ENCODE measurements at regions not wholly inside any gene's neighbourhood (a gene's known extent, or its start where the extent isn't known, plus 50 kb on each side); places are given as distances from the start of the nearest gene placed in this dataset.
"Not testable (repeated sequence)": the region's sequence is repeated elsewhere in the genome, so short reads cannot be mapped to it uniquely, and the experiment has no call there.

DNA sequence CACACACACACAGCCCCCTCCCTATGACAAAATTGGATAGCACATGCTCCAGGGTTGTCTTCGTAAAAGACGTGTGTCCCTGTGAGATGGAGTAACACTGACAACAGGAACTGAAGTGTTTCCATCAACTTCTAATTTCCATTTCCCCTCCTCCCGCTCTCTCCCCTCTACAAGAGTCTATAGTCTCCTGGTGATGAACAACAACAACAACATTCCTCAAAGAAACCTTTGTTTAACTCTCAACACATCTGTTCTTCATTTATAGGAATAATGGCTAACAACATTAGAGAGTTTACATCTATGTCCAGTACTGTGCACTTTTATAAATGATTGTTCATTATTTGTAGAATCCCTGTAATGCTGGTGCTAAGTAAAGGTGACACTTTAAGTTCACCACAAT lies 205.8 kb upstream of the SSTR4 start:
- Histone ChIP-seq H3K4me2 (ENCODE audit: low read length) (no peak overlapping the region), H3K4me3 (ENCODE audit: low read depth, low read length) (no peak overlapping the region), H3K27ac (no peak overlapping the region)

GRCh38 chr20:22830138-22830537 lies 205.0 kb upstream of the SSTR4 start:
- no peak overlapping the region for H3K4me2 ChIP-seq (ENCODE audit: low read length)
- H3K4me1 ChIP-seq = no peaks in the 10 kb centered on the region
- no peak overlapping the region for H3K4me3 ChIP-seq (ENCODE audit: low read depth, low read length)
- H3K79me2 ChIP-seq = no peaks in the 10 kb centered on the region
- H3K9ac ChIP-seq = no peak overlapping the region
- H3K27ac ChIP-seq = no peak overlapping the region
- no peaks in the 10 kb centered on the region for H3K36me3 ChIP-seq (ENCODE audit: control insufficient read depth, insufficient read depth, low read length)
- TF ChIP-seq, protein P1, sequence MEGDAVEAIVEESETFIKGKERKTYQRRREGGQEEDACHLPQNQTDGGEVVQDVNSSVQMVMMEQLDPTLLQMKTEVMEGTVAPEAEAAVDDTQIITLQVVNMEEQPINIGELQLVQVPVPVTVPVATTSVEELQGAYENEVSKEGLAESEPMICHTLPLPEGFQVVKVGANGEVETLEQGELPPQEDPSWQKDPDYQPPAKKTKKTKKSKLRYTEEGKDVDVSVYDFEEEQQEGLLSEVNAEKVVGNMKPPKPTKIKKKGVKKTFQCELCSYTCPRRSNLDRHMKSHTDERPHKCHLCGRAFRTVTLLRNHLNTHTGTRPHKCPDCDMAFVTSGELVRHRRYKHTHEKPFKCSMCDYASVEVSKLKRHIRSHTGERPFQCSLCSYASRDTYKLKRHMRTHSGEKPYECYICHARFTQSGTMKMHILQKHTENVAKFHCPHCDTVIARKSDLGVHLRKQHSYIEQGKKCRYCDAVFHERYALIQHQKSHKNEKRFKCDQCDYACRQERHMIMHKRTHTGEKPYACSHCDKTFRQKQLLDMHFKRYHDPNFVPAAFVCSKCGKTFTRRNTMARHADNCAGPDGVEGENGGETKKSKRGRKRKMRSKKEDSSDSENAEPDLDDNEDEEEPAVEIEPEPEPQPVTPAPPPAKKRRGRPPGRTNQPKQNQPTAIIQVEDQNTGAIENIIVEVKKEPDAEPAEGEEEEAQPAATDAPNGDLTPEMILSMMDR (IDR thresholded peaks at IDR 0.05) = no peak
- H3K9me3 ChIP-seq (ENCODE audit: control insufficient read depth, low read length) = no peaks in the 10 kb centered on the region
- no peaks in the 10 kb centered on the region for H3K27me3 ChIP-seq (ENCODE audit: control insufficient read depth, insufficient read depth, low read length)
- no peak overlapping the region for H2AFZ ChIP-seq

More for the DNA sequence above, 205.8 kb upstream of the SSTR4 start:
- H3K79me2 ChIP-seq = no peaks in the 10 kb centered on the region
- no peaks in the 10 kb centered on the region for H3K36me3 ChIP-seq (ENCODE audit: control insufficient read depth, insufficient read depth, low read length)
- H3K27me3 ChIP-seq (ENCODE audit: control insufficient read depth, insufficient read depth, low read length) = no peaks in the 10 kb centered on the region
- no peak overlapping the region for H3K9ac ChIP-seq
- no peaks in the 10 kb centered on the region for H3K4me1 ChIP-seq
- TF ChIP-seq, protein P1 (IDR thresholded peaks at IDR 0.05) = no peak
- H3K9me3 ChIP-seq (ENCODE audit: control insufficient read depth, low read length) = no peaks in the 10 kb centered on the region
- no peak overlapping the region for H2AFZ ChIP-seq

DNA sequence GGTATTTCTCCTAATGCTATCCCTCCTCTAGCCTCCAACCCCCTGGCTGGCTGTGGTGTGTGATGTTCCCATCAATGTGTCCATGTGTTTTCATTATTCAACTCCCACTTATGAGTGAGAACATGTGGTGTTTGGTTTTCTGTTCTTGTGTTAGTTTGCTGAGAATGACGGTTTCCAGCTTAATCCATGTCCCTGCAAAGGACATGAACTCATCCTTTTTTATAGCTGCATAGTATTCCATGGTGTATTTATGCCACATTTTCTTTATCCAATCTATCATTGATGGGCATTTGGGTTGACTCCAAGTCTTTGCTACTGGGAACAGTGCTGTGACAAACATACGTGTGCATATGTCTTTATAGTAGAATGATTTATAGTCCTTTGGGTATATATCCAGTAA lies 204.4 kb upstream of the SSTR4 start:
- not testable (repeated sequence) for H3K79me2 ChIP-seq; H3K4me2 ChIP-seq (ENCODE audit: low read length); H3K9me3 ChIP-seq (ENCODE audit: control insufficient read depth, low read length); H3K27me3 ChIP-seq (ENCODE audit: control insufficient read depth, insufficient read depth, low read length); H3K27ac ChIP-seq; H3K9ac ChIP-seq; H3K4me3 ChIP-seq (ENCODE audit: low read depth, low read length); H2AFZ ChIP-seq; H3K4me1 ChIP-seq; H3K36me3 ChIP-seq (ENCODE audit: control insufficient read depth, insufficient read depth, low read length)

DNA sequence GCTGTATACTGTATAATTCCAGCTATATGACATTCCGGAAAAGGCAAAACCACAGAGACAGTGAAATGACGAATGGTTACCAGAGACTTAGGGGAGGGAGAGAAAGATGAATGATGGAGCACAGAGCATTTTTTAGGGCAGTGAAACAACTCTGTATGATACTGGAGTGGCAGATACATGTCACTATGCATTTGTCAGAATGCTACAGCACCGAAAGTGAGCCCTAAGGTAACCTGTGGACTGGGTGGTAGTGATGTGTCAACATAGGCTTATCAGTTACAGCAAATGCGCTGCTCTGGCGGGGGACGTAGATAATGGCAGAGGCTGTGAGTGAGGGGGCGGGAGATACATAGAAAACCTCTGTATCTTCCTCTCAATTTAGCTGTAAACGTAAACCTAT lies 201.3 kb upstream of the SSTR4 start:
- TF ChIP-seq, protein P1 (IDR thresholded peaks at IDR 0.05) = no peak
- Histone ChIP-seq H3K36me3 (ENCODE audit: control insufficient read depth, insufficient read depth, low read length) (no peaks in the 10 kb centered on the region), H3K27me3 (ENCODE audit: control insufficient read depth, insufficient read depth, low read length) (no peaks in the 10 kb centered on the region)

DNA sequence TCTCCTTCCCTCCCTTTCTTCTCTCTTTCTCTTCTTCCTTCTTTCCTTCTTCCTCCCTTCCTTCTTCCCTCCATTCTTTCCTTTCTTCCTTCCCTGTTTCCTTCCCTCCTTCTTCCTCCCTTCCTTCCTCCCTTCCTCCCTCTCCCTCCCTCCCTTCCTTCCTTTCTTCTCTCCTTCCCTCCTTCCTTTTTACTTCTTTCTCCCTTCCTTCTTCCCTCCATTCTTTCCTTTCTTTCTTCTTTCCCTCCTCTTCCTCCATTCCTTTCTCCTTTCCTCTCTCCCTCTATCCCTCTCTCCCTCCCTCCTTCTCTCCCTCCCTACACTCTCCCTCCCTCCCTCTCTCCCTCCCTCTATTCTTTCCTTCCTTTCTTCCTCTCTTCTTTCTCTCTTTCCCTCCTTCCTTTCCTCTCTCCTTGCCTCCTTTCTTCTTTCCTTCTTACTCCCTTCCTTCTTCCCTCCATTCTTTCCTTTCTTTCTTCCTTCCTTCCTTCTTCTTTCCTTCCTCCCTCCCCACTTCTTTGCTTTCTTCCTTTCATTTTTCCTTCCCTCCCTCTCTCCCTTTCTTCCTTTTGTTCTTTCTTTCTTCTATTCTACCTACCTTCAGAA lies 200.4 kb upstream of the SSTR4 start:
- Histone ChIP-seq H3K27ac (no peak overlapping the region), H3K79me2 (no peaks in the 10 kb centered on the region), H3K4me3 (ENCODE audit: low read depth, low read length) (no peak overlapping the region), H3K9me3 (ENCODE audit: control insufficient read depth, low read length) (no peaks in the 10 kb centered on the region), H3K4me2 (ENCODE audit: low read length) (no peak overlapping the region), H3K36me3 (ENCODE audit: control insufficient read depth, insufficient read depth, low read length) (no peaks in the 10 kb centered on the region), H2AFZ (no peak overlapping the region), H3K27me3 (ENCODE audit: control insufficient read depth, insufficient read depth, low read length) (no peaks in the 10 kb centered on the region), H3K4me1 (no peaks in the 10 kb centered on the region), H3K9ac (no peak overlapping the region)
- TF ChIP-seq, protein P1 (IDR thresholded peaks at IDR 0.05) = no peak

More for the DNA sequence above, 201.3 kb upstream of the SSTR4 start:
- H3K4me1 ChIP-seq = no peaks in the 10 kb centered on the region
- no peak overlapping the region for H3K9ac ChIP-seq
- no peaks in the 10 kb centered on the region for H3K9me3 ChIP-seq (ENCODE audit: control insufficient read depth, low read length)
- H3K4me3 ChIP-seq (ENCODE audit: low read depth, low read length) = no peak overlapping the region
- H3K79me2 ChIP-seq = no peaks in the 10 kb centered on the region
- H3K4me2 ChIP-seq (ENCODE audit: low read length) = no peak overlapping the region
- no peak overlapping the region for H2AFZ ChIP-seq
- no peak overlapping the region for H3K27ac ChIP-seq
